Naive thymus-derived CD4-positive, alpha-beta T cell (primary cell): ENCODE measurements at regions not wholly inside any gene's neighbourhood (a gene's known extent, or its start where the extent isn't known, plus 50 kb on each side); places are given as distances from the start of the nearest gene placed in this dataset.
"Not testable (repeated sequence)": the region's sequence is repeated elsewhere in the genome, so short reads cannot be mapped to it uniquely, and the experiment has no call there.

Experiments
- ATAC-seq: fragments of 150-1000 bp; cut with Tn5 transposase; 2 replicates; pipeline ENCODE4 v1.10.0; 2021; ENCODE audit warnings: mild to moderate bottlenecking, moderate library complexity
- CTCF ChIA-PET: fragments of 350-600 bp; sonication (Branson Sonifier 250); formaldehyde crosslinking; loops from one replicate; lab custom pipeline; 2021; ENCODE audit warnings: antibody characterized with exemption; lab: Charles Lee
- POLR2A ChIA-PET: fragments of 350-600 bp; sonication (Branson Sonifier 250); formaldehyde crosslinking; loops from one replicate; lab custom pipeline; 2021; ENCODE audit warnings: antibody characterized with exemption, inconsistent platforms; lab: Charles Lee
- DNase-seq, 9 donors: peaks; one replicate each; pipeline versions ENCODE4 v3.0.0 to v3.0.0-alpha.2; 2020 to 2022; ENCODE audit warnings: mixed read lengths in 1 of 9
- H3K27ac ChIP-seq: one replicate; pipeline ENCODE4 v1.7.0; 2013; ENCODE audit warnings: mild to moderate bottlenecking, low read depth, low read length, moderate library complexity
- H3K27me3 ChIP-seq, 2 donors: one replicate each; pipeline ENCODE4 v1.7.0; 2013; ENCODE audit warnings: low read length in 2 of 2, mild to moderate bottlenecking in 2 of 2, moderate library complexity in 2 of 2; ENCODE audit not compliant: control insufficient read depth in 2 of 2, insufficient read depth in 2 of 2
- H3K36me3 ChIP-seq, 3 experiments: 1 replicate in 2 of 3; 2 replicates in 1 of 3; pipeline ENCODE4 v1.7.0; 2013; ENCODE audit warnings: low read length in 3 of 3, mild to moderate bottlenecking in 3 of 3, moderate library complexity in 1 of 3; ENCODE audit not compliant: insufficient read depth in 3 of 3, control insufficient read depth in 2 of 3
- H3K4me1 ChIP-seq, 2 donors: one replicate each; pipeline ENCODE4 v1.7.0; 2013; ENCODE audit warnings: low read length in 2 of 2, mild to moderate bottlenecking in 2 of 2, moderate library complexity in 1 of 2; ENCODE audit not compliant: control insufficient read depth in 2 of 2, insufficient read depth in 2 of 2
- H3K4me3 ChIP-seq: 2 replicates; pipeline ENCODE4 v1.7.0; 2013; ENCODE audit warnings: mild to moderate bottlenecking, low read length
- H3K9me3 ChIP-seq, 3 experiments: 1 replicate in 2 of 3; 2 replicates in 1 of 3; pipeline ENCODE4 v1.7.0; 2013; ENCODE audit warnings: low read length in 3 of 3; ENCODE audit not compliant: control insufficient read depth in 2 of 3
- H3K27ac Mint-ChIP-seq, 9 donors: one replicate each; pipeline ENCODE4 v1.8.0; 2020 to 2022; ENCODE audit warnings: mixed read lengths in 9 of 9, mild to moderate bottlenecking in 8 of 9, moderate library complexity in 5 of 9, inconsistent platforms in 2 of 9
- H3K27me3 Mint-ChIP-seq, 5 donors: one replicate each; pipeline ENCODE4 v1.8.0; 2021 to 2022; ENCODE audit warnings: mixed read lengths in 5 of 5, mild to moderate bottlenecking in 1 of 5
- H3K36me3 Mint-ChIP-seq, 5 donors: one replicate each; pipeline ENCODE4 v1.8.0; 2020 to 2022; ENCODE audit warnings: mixed read lengths in 5 of 5, mild to moderate bottlenecking in 3 of 5, inconsistent platforms in 1 of 5
- H3K4me1 Mint-ChIP-seq, 7 donors: one replicate each; pipeline ENCODE4 v1.8.0; 2020 to 2022; ENCODE audit warnings: mixed read lengths in 7 of 7, mild to moderate bottlenecking in 3 of 7, inconsistent platforms in 1 of 7
- H3K4me3 Mint-ChIP-seq, 10 donors: one replicate each; pipeline ENCODE4 v1.8.0; 2020 to 2022; ENCODE audit warnings: mild to moderate bottlenecking in 10 of 10, mixed read lengths in 10 of 10, moderate library complexity in 6 of 10, inconsistent platforms in 2 of 10
- H3K9me3 Mint-ChIP-seq, 11 donors: one replicate each; pipeline ENCODE4 v1.8.0; 2020 to 2022; ENCODE audit warnings: mixed read lengths in 11 of 11, mild to moderate bottlenecking in 4 of 11, inconsistent platforms in 1 of 11, moderate library complexity in 1 of 11
- intact Hi-C, 2 donors: fragments of 100-400 bp; cut with micrococcal nuclease; formaldehyde crosslinking; loops; one replicate each; pipeline ENCODE4 v1.15.1; 2023

DNA sequence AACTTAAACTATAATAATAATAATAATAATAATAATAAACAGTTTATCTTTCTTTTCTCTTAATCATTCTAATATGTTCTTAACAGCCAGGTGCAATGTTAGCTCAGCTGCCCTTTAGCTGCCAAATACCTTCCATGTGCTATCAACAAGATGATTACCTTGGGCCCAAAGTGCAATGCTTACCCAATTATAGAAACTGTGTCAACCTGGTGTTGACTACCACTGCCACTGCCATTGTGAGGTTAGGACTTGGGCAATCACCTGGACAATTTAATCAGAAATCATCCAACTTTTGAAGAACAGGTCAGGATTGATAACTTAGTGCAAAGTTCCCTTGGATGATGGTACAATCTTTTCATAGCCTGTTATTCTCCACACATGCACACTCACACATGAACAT lies 371.8 kb upstream of the SALL1 start:
- no peaks in the 10 kb centered on the region for H3K9me3 ChIP-seq
- H3K27ac Mint-ChIP-seq, result no peak overlapping the region
- DNase-seq (no peak), ATAC-seq (no peak)
- ChIA-PET POLR2A (no interaction called here), CTCF (no interaction called here)
- H3K27me3 Mint-ChIP-seq, result no peaks in the 10 kb centered on the region
- intact Hi-C loops, result no loop called here
- H3K9me3 Mint-ChIP-seq, result peaks cover 4 to 36% (median 24%) of the 10 kb centered on the region in 11 donors
- H3K4me3 Mint-ChIP-seq, result no peak overlapping the region
- H3K27ac ChIP-seq, result no peak overlapping the region
- H3K36me3 Mint-ChIP-seq, result peaks cover 0 to 4% (median 0%) of the 10 kb centered on the region in 5 donors
- no peaks in the 10 kb centered on the region for H3K36me3 ChIP-seq
- no peaks in the 10 kb centered on the region for H3K27me3 ChIP-seq
- no peak overlapping the region for H3K4me3 ChIP-seq
- no peaks in the 10 kb centered on the region for H3K4me1 Mint-ChIP-seq
- no peaks in the 10 kb centered on the region for H3K4me1 ChIP-seq

DNA sequence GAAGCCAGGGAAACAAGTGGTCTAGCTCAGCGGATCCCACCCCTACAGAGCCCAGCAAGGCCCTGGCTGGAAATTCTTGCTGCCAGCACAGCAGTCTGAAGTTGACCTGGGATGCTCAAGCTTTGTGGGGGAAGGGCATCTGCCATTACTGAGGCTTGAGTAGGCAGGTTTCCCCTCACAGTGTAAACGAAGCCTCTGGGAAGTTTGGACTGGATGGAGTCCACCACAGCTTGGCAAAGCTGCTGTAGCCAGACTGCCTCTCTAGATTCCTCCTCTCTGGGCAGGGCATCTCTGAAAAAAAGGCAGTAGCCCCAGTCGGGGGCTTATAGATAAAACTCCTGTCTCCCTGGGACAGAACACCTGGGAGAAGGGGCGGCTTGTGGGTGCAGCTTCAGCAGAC lies 365.9 kb upstream of the SALL1 start:
- H3K27ac Mint-ChIP-seq, H3K9me3 ChIP-seq, H3K4me1 ChIP-seq, H3K4me3 ChIP-seq, H3K4me1 Mint-ChIP-seq, DNase-seq, H3K27me3 ChIP-seq, H3K27me3 Mint-ChIP-seq, intact Hi-C loops, POLR2A ChIA-PET, H3K4me3 Mint-ChIP-seq, H3K36me3 Mint-ChIP-seq, CTCF ChIA-PET, H3K36me3 ChIP-seq, H3K27ac ChIP-seq, ATAC-seq: not testable (repeated sequence)
- peaks cover 9 to 41% (median 17%) of the 10 kb centered on the region in 11 donors for H3K9me3 Mint-ChIP-seq

DNA sequence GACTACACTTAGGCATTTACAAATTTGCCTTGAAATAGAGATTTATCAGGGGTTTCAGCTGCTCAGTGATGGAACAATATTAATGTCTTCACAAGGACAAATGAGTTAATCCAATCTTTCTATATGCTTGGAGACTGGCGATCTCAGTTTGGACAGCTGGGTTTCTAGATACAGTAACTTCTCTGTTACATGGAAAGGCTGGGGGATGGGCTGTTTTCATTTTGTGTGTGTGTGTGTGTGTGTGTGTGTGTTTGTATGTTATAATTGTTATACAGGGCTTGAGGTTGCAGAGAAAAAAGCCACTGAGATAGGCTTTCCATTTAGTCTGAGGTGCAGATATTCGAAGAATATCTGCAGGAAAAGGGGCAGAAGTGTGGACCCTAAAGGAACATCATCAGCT lies 359.3 kb upstream of the SALL1 start:
- Mint-ChIP-seq H3K4me3 (no peak overlapping the region), H3K27ac (no peak overlapping the region), H3K9me3 (peaks cover 6 to 38% (median 18%) of the 10 kb centered on the region in 11 donors), H3K36me3 (peaks cover 0 to 3% (median 0%) of the 10 kb centered on the region in 5 donors), H3K4me1 (no peaks in the 10 kb centered on the region), H3K27me3 (no peaks in the 10 kb centered on the region)
- no peak for ATAC-seq
- Histone ChIP-seq H3K4me3 (no peak overlapping the region), H3K27me3 (no peaks in the 10 kb centered on the region), H3K27ac (no peak overlapping the region), H3K36me3 (no peaks in the 10 kb centered on the region), H3K4me1 (no peaks in the 10 kb centered on the region), H3K9me3 (no peaks in the 10 kb centered on the region)
- intact Hi-C loops, result no loop called here
- ChIA-PET CTCF (no interaction called here), POLR2A (no interaction called here)
- no peak for DNase-seq

DNA sequence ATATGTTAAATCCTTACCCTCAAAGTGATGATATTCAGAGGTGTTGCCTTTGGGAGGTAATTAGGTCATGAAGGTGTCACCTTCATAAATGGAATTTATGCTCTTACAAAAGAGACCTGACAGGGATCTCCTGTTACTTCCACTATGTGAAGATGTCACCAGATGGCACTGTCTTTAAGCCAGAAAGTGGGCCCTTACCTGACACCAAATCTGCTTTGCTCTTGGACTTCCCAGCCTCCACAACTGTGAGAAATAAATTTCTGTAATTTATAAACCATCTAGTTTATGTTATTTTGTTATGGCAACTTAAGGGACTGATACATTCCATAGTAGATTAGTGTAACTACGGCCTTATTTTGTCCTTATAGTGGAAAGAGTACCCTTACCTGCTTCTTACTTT lies 358.3 kb upstream of the SALL1 start:
- Mint-ChIP-seq H3K4me3 (no peak overlapping the region), H3K4me1 (no peaks in the 10 kb centered on the region), H3K27ac (no peak overlapping the region), H3K27me3 (no peaks in the 10 kb centered on the region), H3K9me3 (peaks cover 6 to 34% (median 18%) of the 10 kb centered on the region in 11 donors), H3K36me3 (no peaks in the 10 kb centered on the region)
- no peak overlapping the region for H3K4me3 ChIP-seq
- CTCF ChIA-PET, result no interaction called here
- no peaks in the 10 kb centered on the region for H3K4me1 ChIP-seq
- no peaks in the 10 kb centered on the region for H3K9me3 ChIP-seq
- H3K27me3 ChIP-seq, result no peaks in the 10 kb centered on the region
- H3K27ac ChIP-seq, result no peak overlapping the region
- DNase-seq, result no peak
- POLR2A ChIA-PET, result no interaction called here
- H3K36me3 ChIP-seq, result no peaks in the 10 kb centered on the region
- intact Hi-C loops, result no loop called here
- ATAC-seq, result no peak

DNA sequence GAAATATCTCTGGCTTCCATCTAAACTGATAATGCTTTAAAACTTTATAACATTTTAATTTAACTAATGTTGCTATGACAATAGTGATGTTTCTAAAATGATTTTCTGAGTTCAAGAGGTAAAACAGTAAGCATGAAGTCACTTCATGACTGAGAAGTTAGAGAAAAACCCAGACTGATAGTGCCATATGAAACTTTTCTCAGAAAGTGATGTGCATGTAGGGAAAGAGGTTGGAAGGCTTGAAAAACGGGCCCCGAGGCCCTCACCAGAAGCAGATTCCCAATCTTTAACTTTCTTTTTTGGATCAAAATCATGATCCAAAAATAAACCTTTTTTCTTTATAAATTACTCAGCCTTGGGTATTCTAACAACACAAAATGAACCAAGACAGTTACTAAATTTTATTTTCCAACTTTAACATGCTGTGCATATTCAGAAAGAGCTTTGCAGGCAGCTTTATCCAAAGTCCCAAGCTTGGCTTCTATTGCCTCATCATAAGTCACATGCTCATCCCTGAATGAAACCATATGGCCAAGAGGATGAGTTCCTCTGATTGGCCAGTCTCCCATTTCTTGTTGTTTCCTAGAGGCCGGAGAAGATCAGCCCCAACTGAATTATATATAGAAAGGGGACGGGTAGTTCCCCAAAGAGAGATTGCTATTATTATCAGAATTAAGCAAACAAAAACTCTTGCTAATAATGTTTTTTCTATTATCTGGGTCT lies 357.6 kb upstream of the SALL1 start:
- CTCF ChIA-PET, result no interaction called here
- Mint-ChIP-seq H3K27ac (no peak overlapping the region), H3K4me3 (no peak overlapping the region), H3K27me3 (no peaks in the 10 kb centered on the region), H3K36me3 (no peaks in the 10 kb centered on the region), H3K4me1 (no peaks in the 10 kb centered on the region), H3K9me3 (peaks cover 6 to 29% (median 16%) of the 10 kb centered on the region in 11 donors)
- intact Hi-C loops, result no loop called here
- H3K36me3 ChIP-seq, result no peaks in the 10 kb centered on the region
- H3K27ac ChIP-seq, result no peak overlapping the region
- no peak overlapping the region for H3K4me3 ChIP-seq
- no peaks in the 10 kb centered on the region for H3K4me1 ChIP-seq
- POLR2A ChIA-PET, result no interaction called here
- ATAC-seq, result no peak
- H3K9me3 ChIP-seq, result no peaks in the 10 kb centered on the region
- DNase-seq, result no peak
- no peaks in the 10 kb centered on the region for H3K27me3 ChIP-seq

DNA sequence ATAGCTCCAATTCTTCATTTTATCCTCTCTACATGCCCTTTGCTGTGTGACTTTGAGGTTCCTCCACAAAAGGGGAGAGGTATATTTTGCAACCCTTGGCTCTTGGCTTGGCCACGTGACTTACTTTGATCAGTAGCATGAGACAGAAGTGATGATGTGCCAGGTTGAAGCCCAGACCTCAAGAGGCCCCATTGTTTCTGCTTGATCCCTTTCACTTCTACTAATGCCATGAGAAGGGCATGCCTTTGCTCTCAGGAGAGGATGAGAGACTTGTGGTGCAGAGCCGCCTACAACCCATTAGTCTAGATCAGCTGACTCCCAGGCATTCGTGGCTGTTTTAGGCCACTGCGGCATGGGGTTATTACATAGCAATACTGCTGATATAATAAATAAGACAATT lies 356.2 kb upstream of the SALL1 start:
- Mint-ChIP-seq H3K27me3 (no peaks in the 10 kb centered on the region), H3K36me3 (no peaks in the 10 kb centered on the region), H3K4me1 (no peaks in the 10 kb centered on the region), H3K4me3 (no peak overlapping the region), H3K9me3 (peaks cover 2 to 22% (median 11%) of the 10 kb centered on the region in 11 donors), H3K27ac (no peak overlapping the region)
- Histone ChIP-seq H3K4me1 (no peaks in the 10 kb centered on the region), H3K4me3 (no peak overlapping the region), H3K27ac (no peak overlapping the region), H3K9me3 (no peaks in the 10 kb centered on the region), H3K36me3 (no peaks in the 10 kb centered on the region), H3K27me3 (no peaks in the 10 kb centered on the region)
- intact Hi-C loops, result no loop called here
- ChIA-PET CTCF (no interaction called here), POLR2A (no interaction called here)
- ATAC-seq (no peak), DNase-seq (no peak)

DNA sequence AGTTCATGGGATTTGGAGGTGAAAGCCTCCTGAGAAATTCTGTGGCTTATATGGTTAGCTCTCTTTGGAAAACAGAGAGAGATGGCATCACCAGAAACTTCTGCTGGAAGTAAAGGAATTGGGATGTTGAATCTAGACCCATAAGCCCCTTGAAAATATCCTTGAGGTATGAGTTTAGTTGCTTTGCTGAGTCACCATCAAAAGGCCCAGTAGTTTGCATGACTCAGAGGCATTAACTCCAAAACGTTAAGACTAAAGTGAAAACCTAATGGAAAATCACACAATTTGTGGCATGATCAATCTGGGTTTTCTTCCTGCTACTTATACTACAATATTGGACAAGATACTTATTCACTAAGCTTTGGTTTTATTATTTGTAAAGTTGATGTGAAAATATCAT lies 349.2 kb upstream of the SALL1 start:
- peaks cover 0 to 22% (median 5%) of the 10 kb centered on the region in 11 donors for H3K9me3 Mint-ChIP-seq
- peaks cover 0 to 4% (median 0%) of the 10 kb centered on the region in 5 donors for H3K36me3 Mint-ChIP-seq
- no peaks in the 10 kb centered on the region for H3K36me3 ChIP-seq
- no peaks in the 10 kb centered on the region for H3K9me3 ChIP-seq
- ChIA-PET CTCF (no interaction called here), POLR2A (no interaction called here)
- intact Hi-C loops, result no loop called here
- no peaks in the 10 kb centered on the region for H3K4me1 ChIP-seq
- DNase-seq (no peak), ATAC-seq (no peak)
- H3K27me3 Mint-ChIP-seq, result no peaks in the 10 kb centered on the region
- no peaks in the 10 kb centered on the region for H3K4me1 Mint-ChIP-seq
- H3K27me3 ChIP-seq, result no peaks in the 10 kb centered on the region
- H3K4me3 ChIP-seq, result no peak overlapping the region
- no peak overlapping the region for H3K4me3 Mint-ChIP-seq
- H3K27ac Mint-ChIP-seq, result no peak overlapping the region
- H3K27ac ChIP-seq, result no peak overlapping the region
